HCT116 (cell line): ENCODE measurements at regions not wholly inside any gene's neighbourhood (a gene's known extent, or its start where the extent isn't known, plus 50 kb on each side); places are given as distances from the start of the nearest gene placed in this dataset.

Source experiments
- ATAC-seq: fragments of 200-7000 bp; cut with Tn5 transposase; 2 replicates; pipeline ENCODE4 v1.9.1; 2020; ENCODE audit warnings: mild to moderate bottlenecking, moderate library complexity
- BruUV-seq: library from RNA; stranded (reverse); fragments of 400-500 nt; replicated peaks from 2 replicates; lab custom pipeline; 2021; lab: Mats Ljungman, UMichigan
- CTCF ChIA-PET: fragments of 300-600 bp; sonication (Branson Sonifier 250); formaldehyde crosslinking; loops from one replicate; lab custom pipeline; 2021; ENCODE audit warnings: antibody characterized with exemption; lab: Charles Lee
- POLR2A ChIA-PET: fragments of 300-600, 350-600 bp; sonication (Branson Sonifier 250); formaldehyde crosslinking; loops from one replicate; lab custom pipeline; 2021; ENCODE audit warnings: antibody characterized with exemption; lab: Charles Lee
- RAD21 ChIA-PET, 2 experiments: fragments of 300-600 bp; sonication (Branson Sonifier 250); formaldehyde crosslinking; loops; one replicate each; lab custom pipeline; 2023; ENCODE audit warnings: low total read pairs in 2 of 2; ENCODE audit not compliant: uncharacterized antibody in 2 of 2, unreplicated experiment in 2 of 2, low non-redundant PET in 1 of 2; lab: Charles Lee
- DNase-seq: peaks from one replicate; pipeline ENCODE4 v3.0.0-alpha.2; 2010; ENCODE audit warnings: low read depth, low spot score
- H2AFZ ChIP-seq: fragments of 200-600 bp; shearing (Covaris generic), sonication (generic); 2 replicates; pipeline ENCODE4 v1.6.1; 2017; ENCODE audit warnings: low read depth, mixed run types, mixed read lengths, antibody characterized with exemption, low read length; ENCODE audit not compliant: poor library complexity, severe bottlenecking
- H3K27ac ChIP-seq: 2 replicates; pipeline ENCODE4 v1.5.1; 2012; ENCODE audit warnings: low read depth, low read length
- H3K27me3 ChIP-seq: fragments of 200-600 bp; sonication (generic); 2 replicates; pipeline ENCODE4 v1.6.1; 2016; ENCODE audit warnings: mixed run types, low read length, mixed read lengths; ENCODE audit not compliant: insufficient read depth
- H3K36me3 ChIP-seq, 2 experiments: fragments of 200-500 bp in 1 of 2; fragments of 200-600 bp in 1 of 2; sonication (Bioruptor generic) in 1 of 2; sonication (generic) in 1 of 2; 2 replicates each; pipeline versions ENCODE4 v1.5.1 to v1.6.1; 2014 to 2016; ENCODE audit warnings: low read length in 2 of 2, inconsistent platforms in 1 of 2, mixed read lengths in 1 of 2, mixed run types in 1 of 2; ENCODE audit not compliant: insufficient read depth in 2 of 2, control insufficient read depth in 1 of 2
- H3K4me1 ChIP-seq, 2 experiments: fragments of 200-600 bp in 1 of 2; sonication (generic) in 1 of 2; 2 replicates each; pipeline versions ENCODE4 v1.5.1 to v1.6.1; 2012 to 2017; ENCODE audit warnings: low read length in 2 of 2, inconsistent platforms in 1 of 2, mild to moderate bottlenecking in 1 of 2, mixed read lengths in 1 of 2, mixed run types in 1 of 2, moderate library complexity in 1 of 2; ENCODE audit not compliant: insufficient read depth in 2 of 2, control insufficient read depth in 1 of 2
- H3K4me2 ChIP-seq: fragments of 200-600 bp; sonication (generic); 2 replicates; pipeline ENCODE4 v1.6.1; 2017; ENCODE audit warnings: mixed run types, low read length, mixed read lengths
- H3K4me3 ChIP-seq, 2 experiments: fragments of 200-600 bp in 1 of 2; sonication (generic) in 1 of 2; replicated peaks in 1 of 2; 2 replicates each; pipeline ENCODE4 v1.5.1; 2011 to 2016; ENCODE audit warnings: low read length in 2 of 2, control low read depth in 1 of 2, low read depth in 1 of 2, mild to moderate bottlenecking in 1 of 2, mixed read lengths in 1 of 2, mixed run types in 1 of 2
- H3K79me2 ChIP-seq: fragments of 200-600 bp; sonication (generic); 2 replicates; pipeline ENCODE4 v1.6.1; 2017; ENCODE audit warnings: mild to moderate bottlenecking, mixed run types, low read length, moderate library complexity, mixed read lengths; ENCODE audit not compliant: insufficient read depth
- H3K9ac ChIP-seq: fragments of 200-600 bp; sonication (generic); 2 replicates; pipeline ENCODE4 v1.6.1; 2016; ENCODE audit warnings: low read length, mixed read lengths
- H3K9me2 ChIP-seq: fragments of 200-600 bp; sonication (generic), shearing (Covaris generic); 2 replicates; pipeline ENCODE4 v1.6.1; 2017; ENCODE audit warnings: mixed run types, mild to moderate bottlenecking, moderate library complexity; ENCODE audit not compliant: insufficient read depth
- H3K9me3 ChIP-seq, 2 experiments: fragments of 200-500 bp in 1 of 2; fragments of 200-600 bp in 1 of 2; sonication (Bioruptor generic) in 1 of 2; sonication (generic) in 1 of 2; 2 replicates each; pipeline ENCODE4 v1.6.1; 2014 to 2017; ENCODE audit warnings: low read length in 2 of 2, mixed read lengths in 2 of 2, inconsistent platforms in 1 of 2, low read depth in 1 of 2, mild to moderate bottlenecking in 1 of 2, mixed run types in 1 of 2, moderate library complexity in 1 of 2; ENCODE audit not compliant: control insufficient read depth in 1 of 2, insufficient read depth in 1 of 2
- H4K20me1 ChIP-seq: fragments of 200-600 bp; sonication (generic), shearing (Covaris generic); 2 replicates; pipeline ENCODE4 v1.6.1; 2017; ENCODE audit warnings: mixed run types, mild to moderate bottlenecking, moderate library complexity; ENCODE audit not compliant: insufficient read depth
- ATF3 ChIP-seq: IDR thresholded peaks from 2 replicates; pipeline ENCODE4 v1.6.1; 2012
- CEBPB ChIP-seq: IDR thresholded peaks from 2 replicates; pipeline ENCODE4 v1.6.1; 2012; ENCODE audit warnings: low read depth
- CTCF ChIP-seq, 3 experiments: fragments of 200-600 bp in 1 of 3; sonication (generic) in 1 of 3; IDR thresholded peaks in 2 of 3; conservative IDR thresholded peaks in 1 of 3; 2 replicates each; pipeline ENCODE4 v1.5.1; 2012 to 2017; ENCODE audit warnings: low read depth in 2 of 3, low read length in 2 of 3, antibody characterized with exemption in 1 of 3, borderline replicate concordance in 1 of 3, control low read depth in 1 of 3, mild to moderate bottlenecking in 1 of 3, mixed read lengths in 1 of 3, mixed run types in 1 of 3, moderate library complexity in 1 of 3; ENCODE audit not compliant: insufficient read depth in 1 of 3
- ELF1 ChIP-seq: IDR thresholded peaks from 2 replicates; pipeline ENCODE4 v1.6.1; 2012; ENCODE audit warnings: low read depth, borderline replicate concordance
- EZH2 ChIP-seq: fragments of 200-600 bp; sonication (generic); IDR thresholded peaks from 2 replicates; pipeline ENCODE4 v1.6.1; 2017; ENCODE audit warnings: antibody characterized with exemption, mixed run types
- FOSL1 ChIP-seq: IDR thresholded peaks from 2 replicates; pipeline ENCODE4 v1.6.1; 2012; ENCODE audit warnings: low read depth
- MAX ChIP-seq: IDR thresholded peaks from 2 replicates; pipeline ENCODE4 v1.6.1; 2012
- POLR2A ChIP-seq: IDR thresholded peaks from 2 replicates; pipeline ENCODE4 v1.7.0; 2011; ENCODE audit warnings: borderline replicate concordance; ENCODE audit not compliant: insufficient read depth, insufficient read length; ENCODE audit errors: extremely low read depth
- POLR2AphosphoS5 ChIP-seq: IDR thresholded peaks from 2 replicates; pipeline ENCODE4 v1.6.1; 2011; ENCODE audit warnings: mild to moderate bottlenecking, low read depth, low read length, moderate library complexity
- REST ChIP-seq: IDR thresholded peaks from 2 replicates; pipeline ENCODE4 v1.6.1; 2012; ENCODE audit warnings: low read depth
- SRF ChIP-seq: IDR thresholded peaks from 2 replicates; pipeline ENCODE4 v1.6.1; 2012; ENCODE audit warnings: low read depth
- TCF7L2 ChIP-seq: IDR thresholded peaks from 2 replicates; pipeline ENCODE4 v1.7.0; 2011; ENCODE audit warnings: borderline replicate concordance, inconsistent platforms; ENCODE audit not compliant: insufficient read depth, insufficient read length; ENCODE audit errors: extremely low read depth
- YY1 ChIP-seq: IDR thresholded peaks from 2 replicates; pipeline ENCODE4 v1.6.1; 2011; ENCODE audit warnings: low read length, low read depth, moderate library complexity, mild to moderate bottlenecking; ENCODE audit not compliant: insufficient replicate concordance; ENCODE audit errors: extremely low read depth
- ZFX ChIP-seq: fragments of 450-650 bp; IDR thresholded peaks from 2 replicates; pipeline ENCODE4 v1.6.1; 2017
- intact Hi-C: fragments of 100-400 bp; cut with micrococcal nuclease; formaldehyde crosslinking; loops from 2 replicates; pipeline ENCODE4 v1.10.0; 2022

GRCh38 chr4:145279122-145279960, 99.0 kb upstream of the OTUD4 start:
- no peak for ATAC-seq
- RAD21 ChIA-PET: no interaction called here
- peak overlapping the region; percentile 10; the same call in 1 of the 2 replicates for H3K4me2 ChIP-seq

More at GRCh38 chr4:145279122-145279960, 99.0 kb upstream of the OTUD4 start:
- BruUV-seq: no TSS peak
- Histone ChIP-seq H3K4me3 (no peak overlapping the region), H3K36me3 (no peaks in the 10 kb centered on the region), H3K9me3 (no peaks in the 10 kb centered on the region), H3K27ac (no peak overlapping the region), H3K79me2 (no peaks in the 10 kb centered on the region), H3K9ac (no peak overlapping the region), H3K27me3 (no peaks in the 10 kb centered on the region), H4K20me1 (no peaks in the 10 kb centered on the region), H2AFZ (no peak overlapping the region), H3K4me1 (peaks cover 0 to 9% of the 10 kb centered on the region in 2 experiments; a peak in 2 of 4 replicates), H3K9me2 (no peaks in the 10 kb centered on the region)
- CTCF ChIA-PET: no interaction called here
- TF ChIP-seq EZH2: no peak
- no peak for TF ChIP-seq ELF1
- TF ChIP-seq YY1: no peak
- TF ChIP-seq POLR2AphosphoS5: no peak
- no peak for TF ChIP-seq ATF3
- TF ChIP-seq REST: no peak
- no peak for TF ChIP-seq FOSL1
- no peak for TF ChIP-seq ZFX
- TF ChIP-seq CEBPB: no peak
- TF ChIP-seq SRF: no peak
- no peak for TF ChIP-seq MAX
- no peak for TF ChIP-seq POLR2A
- no peak for TF ChIP-seq TCF7L2
- TF ChIP-seq CTCF (IDR thresholded peaks at IDR 0.05 in 2 of 3, conservative IDR thresholded peaks at IDR 0.05 in 1 of 3; ENCODE audit: borderline replicate concordance in 1 of 3, insufficient read depth in 1 of 3, low read depth in 2 of 3, low read length in 2 of 3): no peak
- DNase-seq: no peak
- POLR2A ChIA-PET: no interaction called here
- intact Hi-C loops: no loop called here
